ENCODE measurements at regions not wholly inside any gene's neighbourhood (a gene's known extent, or its start where the extent isn't known, plus 50 kb on each side); places are given as distances from the start of the nearest gene placed in this dataset.
"Not testable (repeated sequence)": the region's sequence is repeated elsewhere in the genome, so short reads cannot be mapped to it uniquely, and the experiment has no call there.

GRCh38 chr7:50915621-50916020 lies 132.9 kb upstream of the GRB10 start:
- Histone ChIP-seq H3K4me3 (no peak overlapping the region), H3K9me3 (no peaks in the 10 kb centered on the region), H3K27me3 (no peaks in the 10 kb centered on the region), H3K27ac (no peak overlapping the region), H3K4me1 (no peaks in the 10 kb centered on the region), H3K36me3 (no peaks in the 10 kb centered on the region)
- no peak for DNase-seq
- intact Hi-C loops (cut with DNase I), result no loop called here
- 76 to 87% methylated on average over 5 of the region's 5 CpGs for WGBS, 2 donors
- TF ChIP-seq EP300 (IDR thresholded peaks at IDR 0.05), result no peak

GRCh38 chr7:50914460-50914859 lies 131.8 kb upstream of the GRB10 start:
- TF ChIP-seq EP300 (IDR thresholded peaks at IDR 0.05) (no peak), POLR2AphosphoS5 (IDR thresholded peaks at IDR 0.05) (no peak), CTCF (IDR thresholded peaks at IDR 0.05) (no peak), POLR2A (IDR thresholded peaks at IDR 0.05) (no peak)
- Histone ChIP-seq H3K9me3 (peaks cover 0 to 2% (median 0%) of the 10 kb centered on the region in 4 donors), H3K4me1 (no peaks in the 10 kb centered on the region), H3K27ac (no peak overlapping the region), H3K27me3 (no peaks in the 10 kb centered on the region), H3K36me3 (no peaks in the 10 kb centered on the region), H3K4me3 (no peak overlapping the region)
- DNase-seq, result no peak
- 32 to 61% methylated on average over 3 of the region's 3 CpGs for WGBS, 2 donors
- intact Hi-C loops (cut with DNase I), result no loop called here

- intact Hi-C loops (cut with DNase I), result no loop called here
- Histone ChIP-seq H3K4me1 (no peaks in the 10 kb centered on the region), H3K36me3 (no peaks in the 10 kb centered on the region), H3K4me3 (no peak overlapping the region), H3K9me3 (peaks cover 0 to 2% (median 0%) of the 10 kb centered on the region in 4 donors), H3K27me3 (no peaks in the 10 kb centered on the region), H3K27ac (no peak overlapping the region)
- TF ChIP-seq CTCF (IDR thresholded peaks at IDR 0.05) (no peak), POLR2AphosphoS5 (IDR thresholded peaks at IDR 0.05) (no peak), POLR2A (IDR thresholded peaks at IDR 0.05) (no peak), EP300 (IDR thresholded peaks at IDR 0.05) (no peak)
- no peak for DNase-seq
- WGBS, 2 donors, result 35 to 54% methylated on average over 2 of the region's 2 CpGs
These were observed 126.1 kb upstream of the GRB10 start for GRCh38 chr7:50908628-50909290.

- DNase-seq; H3K36me3 ChIP-seq; H3K4me1 ChIP-seq; H3K4me3 ChIP-seq; H3K27ac ChIP-seq; H3K9me3 ChIP-seq; intact Hi-C loops (cut with DNase I); H3K27me3 ChIP-seq: not testable (repeated sequence)
- 79 to 83% methylated on average over 30 of the region's 31 CpGs for WGBS, 2 donors
These were observed 116.1 kb upstream of the GRB10 start for GRCh38 chr7:50898604-50899477.

GRCh38 chr7:50887061-50887460 lies 104.4 kb upstream of the GRB10 start:
- H3K27ac ChIP-seq; intact Hi-C loops (cut with DNase I); DNase-seq; H3K4me3 ChIP-seq; H3K27me3 ChIP-seq; H3K9me3 ChIP-seq; H3K36me3 ChIP-seq; H3K4me1 ChIP-seq: not testable (repeated sequence)
- WGBS, 2 donors, result 38 to 68% methylated on average over 6 of the region's 6 CpGs

GRCh38 chr7:50872437-50872836 lies 89.7 kb upstream of the GRB10 start:
- peaks cover 0 to 22% (median 0%) of the 10 kb centered on the region in 4 donors for H3K4me1 ChIP-seq
- no peaks in the 10 kb centered on the region for H3K9me3 ChIP-seq
- no peaks in the 10 kb centered on the region for H3K27me3 ChIP-seq
- no peaks in the 10 kb centered on the region for H3K36me3 ChIP-seq
- 60 to 80% methylated on average over 4 of the region's 4 CpGs for WGBS, 2 donors
- H3K4me3 ChIP-seq, result no peak overlapping the region
- intact Hi-C loops (cut with DNase I), result no loop called here
- no peak for DNase-seq
- no peak for TF ChIP-seq EP300 (IDR thresholded peaks at IDR 0.05)
- TF ChIP-seq POLR2AphosphoS5 (IDR thresholded peaks at IDR 0.05), result no peak
- no peak for TF ChIP-seq POLR2A (IDR thresholded peaks at IDR 0.05)
- no peak for TF ChIP-seq CTCF (IDR thresholded peaks at IDR 0.05)
- no peak overlapping the region for H3K27ac ChIP-seq

All from sigmoid colon (tissue), 6 donors.